Stimulated activated CD4-positive, alpha-beta T cell treated with anti-CD3 and anti-CD28 coated beads, Interleukin-15, amount 100 ng/mL, for 48 hours (primary cell): ENCODE measurements at regions not wholly inside any gene's neighbourhood (a gene's known extent, or its start where the extent isn't known, plus 50 kb on each side); places are given as distances from the start of the nearest gene placed in this dataset.
"Not testable (repeated sequence)": the region's sequence is repeated elsewhere in the genome, so short reads cannot be mapped to it uniquely, and the experiment has no call there.

Experiments used
- DNase-seq, 2 donors: peaks; one replicate each; pipeline ENCODE4 v3.0.0-alpha.2; 2020; ENCODE audit warnings: low read depth in 2 of 2

DNA sequence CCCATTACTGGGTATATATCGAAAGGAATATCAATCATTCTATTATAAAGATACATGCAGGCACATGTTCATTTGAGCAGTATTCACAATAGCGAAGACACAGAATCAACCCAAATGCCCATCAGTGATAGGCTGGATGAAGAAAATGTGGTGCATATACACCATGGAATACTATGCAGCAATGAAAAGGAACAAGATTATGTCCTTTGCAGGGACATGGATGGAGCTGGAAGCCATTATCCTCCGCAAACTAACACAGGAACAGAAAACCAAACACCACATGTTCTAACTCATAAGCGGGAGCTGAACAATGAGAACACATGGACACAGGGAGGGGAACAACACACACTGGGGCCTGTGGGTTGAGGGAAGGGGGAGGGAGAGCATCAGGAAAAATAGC, 434.3 kb downstream of the BUD13 start:
- not testable (repeated sequence) for DNase-seq

DNA sequence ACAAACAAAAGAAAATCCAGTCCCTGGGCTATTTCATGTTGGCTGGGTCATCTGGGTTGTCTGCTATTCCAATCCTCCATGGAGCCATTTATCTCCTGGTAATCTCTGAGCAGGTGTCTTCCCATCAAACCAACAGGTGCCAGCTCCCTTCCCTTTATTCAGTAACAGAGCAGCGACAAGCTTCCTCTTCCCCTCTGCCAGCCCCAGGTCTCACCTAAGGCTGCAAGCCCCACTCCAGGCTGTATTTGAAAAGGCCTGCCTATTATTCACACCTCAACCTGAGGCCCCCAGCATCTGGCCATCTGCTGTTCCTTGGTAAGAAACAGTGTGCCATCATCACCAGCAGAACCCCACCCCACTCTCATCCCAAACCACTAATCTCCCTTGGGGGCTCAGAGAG, 436.2 kb downstream of the BUD13 start:
- no peak for DNase-seq

DNA sequence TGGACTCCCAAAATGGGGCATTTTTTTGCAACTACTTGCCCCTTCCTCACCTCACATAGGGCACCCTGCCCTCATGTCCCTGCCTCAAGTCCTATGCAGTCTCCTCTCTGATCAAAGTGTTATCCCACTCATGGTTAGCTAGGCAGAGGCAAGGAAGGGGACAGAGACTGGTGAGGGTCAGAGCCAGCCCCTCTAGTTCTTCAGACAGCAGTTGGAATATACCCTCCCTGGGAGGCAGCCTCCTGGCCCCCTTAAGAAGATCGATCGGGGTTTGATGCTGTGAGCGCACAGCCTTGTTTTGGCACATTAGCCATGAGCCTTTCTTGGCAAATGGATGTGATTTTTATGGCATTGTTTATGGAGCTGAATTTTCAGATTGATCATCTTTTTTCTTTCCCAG, 436.9 kb downstream of the BUD13 start:
- no peak for DNase-seq

DNA sequence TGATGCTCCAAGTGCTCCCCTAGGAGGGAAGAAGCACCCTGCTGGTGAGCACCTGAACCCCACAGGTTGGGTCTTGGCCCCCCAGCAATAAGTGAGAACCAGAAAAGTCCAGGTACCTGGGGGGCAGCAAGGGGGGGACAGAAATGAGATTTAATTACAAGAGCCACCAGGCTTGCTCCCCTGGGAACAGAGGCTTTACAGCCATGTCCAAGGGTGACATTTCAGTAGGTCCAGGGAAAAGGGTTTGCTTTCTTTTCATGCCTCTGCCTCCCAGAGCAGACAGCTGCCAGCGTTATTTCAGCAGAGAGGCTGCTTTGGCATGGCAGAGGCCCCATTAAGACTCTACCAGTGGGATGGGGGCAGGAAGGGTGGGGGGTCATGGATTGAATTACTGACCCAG, 437.7 kb downstream of the BUD13 start:
- DNase-seq: no peak

DNA sequence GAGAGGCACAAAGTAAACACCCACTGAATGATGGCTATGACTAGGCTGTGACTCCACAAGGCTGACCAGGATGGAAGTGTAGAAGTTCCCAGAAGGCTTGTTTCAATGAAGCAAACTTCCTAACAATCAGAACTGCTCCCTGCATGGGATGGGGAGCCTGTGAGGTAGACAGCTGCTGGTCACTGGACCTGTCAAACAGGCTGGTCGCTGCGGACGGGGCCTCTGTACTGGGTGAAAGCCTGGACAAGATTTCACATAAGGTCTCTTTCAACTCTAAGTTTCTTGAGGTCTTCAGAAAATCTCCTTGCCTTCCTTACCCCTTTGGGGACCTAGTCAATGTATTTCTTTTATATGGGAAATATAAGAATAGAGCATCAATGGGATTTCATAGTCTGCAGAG, 438.2 kb downstream of the BUD13 start:
- DNase-seq: no peak

DNA sequence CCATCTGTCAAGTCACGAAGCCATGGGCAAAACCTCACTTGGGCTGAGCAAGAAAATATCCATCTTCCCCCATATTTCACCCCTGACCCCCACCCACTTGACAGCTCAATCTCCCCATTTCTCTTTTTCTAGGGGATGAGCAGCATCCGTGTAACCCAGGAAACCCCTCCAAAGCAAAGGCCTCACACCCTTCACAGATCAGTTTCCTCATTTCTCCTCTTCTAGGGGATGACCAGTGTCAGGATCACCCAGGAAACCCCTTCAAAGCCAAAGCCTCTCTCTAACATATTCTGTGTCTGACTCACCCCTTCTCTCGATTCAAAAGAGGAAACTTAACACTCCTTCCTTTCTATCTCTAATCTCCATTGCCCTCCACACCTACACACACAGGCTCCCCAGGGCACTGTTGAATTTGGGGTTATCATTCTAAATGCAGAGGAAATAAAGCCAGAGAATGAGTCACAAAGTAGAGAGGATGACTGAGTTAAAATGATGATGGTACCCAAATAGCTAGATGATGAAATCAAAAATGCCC, 439.7 kb downstream of the BUD13 start:
- DNase-seq: no peak

DNA sequence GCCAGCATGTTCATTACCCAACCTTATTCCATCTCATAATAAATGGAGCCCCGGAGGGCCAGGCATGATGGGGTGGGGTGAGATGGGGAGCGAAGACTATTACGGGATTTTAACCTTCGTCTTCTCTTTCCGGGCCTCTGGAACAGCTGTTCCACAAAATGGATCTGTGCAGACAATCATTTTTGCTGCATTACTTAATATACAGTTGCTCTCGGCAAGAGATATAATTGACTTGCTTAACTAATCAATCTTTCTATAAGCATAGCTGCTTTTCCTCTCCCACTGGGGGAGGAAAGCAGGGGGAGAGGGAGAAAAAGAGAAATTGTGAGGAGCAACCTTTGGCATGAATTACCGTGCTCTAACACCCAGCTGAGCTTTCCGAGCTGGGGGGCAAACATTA, 440.4 kb downstream of the BUD13 start:
- no peak for DNase-seq

DNA sequence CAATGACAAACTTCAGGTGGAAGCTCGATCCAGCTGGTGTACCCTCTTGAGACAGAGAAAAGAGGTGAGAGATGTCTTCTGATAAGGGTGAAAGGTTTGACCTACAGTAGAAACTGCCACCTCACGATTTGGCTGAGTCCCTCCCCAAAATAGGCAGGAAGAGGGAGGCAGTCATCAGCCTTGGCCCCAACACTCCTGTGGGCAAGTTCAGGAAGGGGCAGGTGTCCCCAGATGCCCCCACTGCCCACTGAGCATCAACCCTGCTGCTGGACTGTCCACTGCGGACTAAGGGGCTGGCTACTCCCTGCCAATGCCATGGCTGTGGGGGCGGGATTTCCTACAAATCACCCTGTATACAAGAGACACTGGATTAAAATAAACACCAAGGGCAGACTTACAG, 441.4 kb downstream of the BUD13 start:
- DNase-seq: no peak

DNA sequence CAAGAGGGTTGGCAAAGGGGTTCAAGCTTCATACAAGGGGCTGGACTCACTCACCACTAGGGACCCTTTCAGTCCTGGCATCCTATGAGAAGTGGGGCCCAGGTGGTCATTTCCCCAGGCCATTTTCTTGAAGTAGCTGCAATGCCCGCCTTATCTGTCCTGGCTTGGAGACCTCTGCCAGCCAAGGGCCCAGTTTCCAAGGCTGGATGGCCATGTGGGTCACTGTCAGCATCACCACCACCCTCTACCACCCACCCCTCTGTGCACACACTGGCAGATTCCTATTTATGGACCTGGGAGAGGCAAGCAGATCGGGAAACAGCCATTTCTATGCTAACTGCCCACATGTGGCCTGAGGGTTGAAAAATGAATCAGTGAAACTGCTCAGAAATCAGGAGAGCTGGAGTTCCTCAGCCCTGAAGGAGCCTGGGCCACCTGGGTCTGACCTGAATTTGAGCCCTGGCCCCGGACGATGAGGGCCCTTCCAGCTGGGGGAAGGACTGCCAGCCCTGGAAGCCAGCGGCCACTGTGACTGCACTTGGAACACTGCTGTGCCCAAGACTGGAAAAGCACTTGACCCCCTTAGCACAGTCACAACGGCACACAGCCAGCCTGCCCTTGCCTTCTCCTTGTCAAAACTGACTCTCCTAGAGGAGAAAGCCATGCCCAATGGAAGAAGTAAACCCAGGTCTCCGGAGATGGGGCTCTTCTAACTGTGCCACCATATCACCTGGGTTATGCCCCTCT, 442.2 kb downstream of the BUD13 start:
- DNase-seq: no peak

DNA sequence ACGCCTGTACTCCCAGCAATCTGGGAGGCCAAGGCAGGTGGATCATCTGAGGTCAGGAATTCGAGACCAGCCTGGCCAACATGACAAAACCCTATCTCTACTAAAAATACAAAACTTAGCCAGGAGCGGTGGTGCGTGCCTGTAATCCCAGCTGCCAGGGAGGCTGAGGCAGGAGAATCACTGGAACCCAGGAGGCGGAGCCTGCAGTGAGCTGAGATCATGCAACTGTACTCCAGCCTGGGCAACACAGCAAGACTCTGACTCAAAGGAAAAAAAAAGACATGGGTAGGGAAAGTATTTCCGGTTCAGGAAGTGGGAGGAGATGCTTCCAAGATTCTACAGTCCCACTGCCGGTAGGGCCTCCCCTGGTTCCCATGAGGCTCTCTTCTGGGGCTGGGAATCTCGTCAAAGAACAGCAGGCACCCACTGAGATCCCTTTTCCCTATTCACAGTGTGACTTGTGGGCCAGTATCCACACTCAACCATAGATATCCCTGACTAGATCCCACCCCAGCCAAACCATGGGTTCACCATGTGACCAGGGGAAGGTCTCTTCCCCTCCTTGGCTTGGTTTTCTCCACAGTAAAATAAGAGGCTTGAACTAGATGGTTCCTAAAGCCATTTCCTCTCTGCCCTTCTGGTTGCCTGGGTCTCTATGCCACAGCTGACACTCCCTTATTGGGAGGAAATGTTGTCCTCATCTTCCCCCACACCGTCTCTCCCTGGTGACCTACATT, 443.3 kb downstream of the BUD13 start:
- DNase-seq: no peak

DNA sequence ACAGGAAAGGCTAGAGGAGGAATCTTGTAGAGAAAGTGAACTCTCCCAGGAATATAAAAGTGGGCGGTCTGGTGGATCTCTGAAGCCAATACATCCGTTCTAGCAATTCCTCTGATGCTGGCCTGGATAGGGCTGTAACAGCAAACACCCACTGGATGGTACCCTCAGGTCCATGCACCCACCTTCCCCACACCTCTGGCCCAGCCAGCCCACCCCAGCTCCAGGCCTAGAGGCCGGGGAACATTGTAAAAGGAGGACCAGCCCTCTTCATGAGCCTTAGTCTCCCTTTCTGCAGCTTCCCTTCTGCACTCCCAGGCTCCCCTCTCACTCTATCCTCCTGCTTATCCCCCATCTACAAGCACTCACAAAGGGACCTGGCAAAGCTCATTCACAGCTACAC, 443.9 kb downstream of the BUD13 start:
- no peak for DNase-seq

DNA sequence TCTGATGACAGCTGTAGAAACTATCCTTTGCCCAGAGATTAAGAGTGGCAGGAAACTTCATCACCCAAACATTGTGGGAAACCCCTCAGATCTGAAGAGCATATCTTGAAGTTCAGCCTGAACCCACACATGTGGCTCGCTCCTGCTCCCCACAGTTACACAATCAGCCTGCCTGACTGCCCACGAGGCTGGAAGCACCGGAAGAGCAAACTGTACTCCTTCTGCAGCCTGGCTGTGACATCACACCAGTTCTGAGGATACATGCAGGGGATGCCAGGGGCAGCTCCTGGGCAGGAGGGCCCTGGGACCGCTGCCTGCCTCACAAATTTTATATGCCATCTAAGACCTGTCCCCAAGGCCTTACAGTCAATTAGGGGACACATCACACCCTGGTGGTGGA, 444.4 kb downstream of the BUD13 start:
- no peak for DNase-seq

DNA sequence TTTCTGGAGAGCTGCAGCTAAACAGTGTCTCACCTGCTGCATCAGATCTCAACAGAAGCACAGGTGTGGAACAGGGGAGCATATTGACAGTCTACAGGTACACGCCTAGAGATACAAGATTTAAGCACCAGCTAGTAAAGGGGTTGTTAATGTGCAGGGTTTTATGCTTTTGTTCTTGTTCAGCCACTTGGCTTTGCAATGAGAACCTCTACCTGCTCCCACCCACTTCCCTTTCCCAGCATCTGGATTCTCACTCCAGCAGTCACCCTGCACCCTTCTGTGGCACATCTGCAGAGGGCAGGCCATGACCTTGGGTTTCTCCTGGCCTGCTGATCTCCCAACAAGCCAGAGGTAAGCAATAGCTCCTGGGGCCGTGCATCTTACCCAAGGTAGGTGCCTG, 446.6 kb downstream of the BUD13 start:
- no peak for DNase-seq

DNA sequence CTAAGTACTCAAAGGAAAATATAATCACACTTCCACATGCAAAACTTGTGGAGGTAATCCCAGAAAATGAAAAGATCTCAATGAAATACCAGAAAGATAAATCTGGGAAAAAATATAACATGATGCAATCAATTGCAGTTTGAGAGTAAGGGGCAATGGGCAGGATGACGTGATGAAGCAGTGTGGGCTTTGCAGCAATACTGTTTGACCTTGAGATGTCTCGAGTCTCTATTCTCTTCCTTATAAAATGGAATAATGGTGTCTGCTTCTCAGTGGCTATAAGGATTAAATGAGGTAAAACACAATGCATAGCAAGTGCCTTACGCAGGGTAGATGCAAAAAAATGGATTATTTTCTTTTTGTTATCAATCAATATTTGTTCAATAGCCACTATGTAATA, 447.5 kb downstream of the BUD13 start:
- DNase-seq: no peak

DNA sequence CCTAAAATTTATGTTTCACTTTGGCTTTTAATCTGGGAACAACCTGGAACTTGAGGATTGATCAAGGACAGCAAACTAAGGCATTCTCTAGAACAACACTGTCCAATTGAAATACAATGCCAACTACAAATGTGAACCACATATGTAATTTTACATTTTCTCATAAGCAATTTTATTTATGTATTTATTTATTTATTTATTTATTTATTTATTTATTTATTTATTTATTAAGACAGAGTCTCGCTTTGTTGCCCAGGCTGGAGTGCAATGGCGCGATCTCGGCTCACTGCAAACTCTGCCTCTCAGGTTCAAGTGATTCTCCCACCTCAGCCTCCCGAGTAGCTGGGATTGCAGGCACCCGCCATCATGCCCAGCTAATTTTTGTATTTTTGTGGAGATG, 448.7 kb downstream of the BUD13 start:
- not testable (repeated sequence) for DNase-seq

DNA sequence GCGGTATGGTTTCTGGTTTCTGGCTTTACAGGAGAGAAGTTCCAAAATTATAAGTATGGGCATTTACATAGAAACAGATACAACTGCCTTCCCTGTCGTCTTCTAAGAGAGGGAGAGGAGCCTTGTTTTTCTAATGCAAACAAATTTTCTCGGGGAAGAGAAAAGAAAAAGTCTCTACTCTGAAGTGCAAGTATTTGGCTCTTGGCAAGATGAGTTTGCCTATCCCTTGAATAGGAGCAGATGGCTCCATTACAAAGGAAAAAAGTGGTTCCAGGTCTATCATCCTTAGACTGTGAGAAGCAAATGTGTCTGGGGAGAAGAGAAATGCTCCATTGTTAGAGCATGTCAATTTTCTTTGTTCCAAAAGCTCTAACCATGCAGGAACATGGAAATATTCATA, 455.6 kb downstream of the BUD13 start:
- no peak for DNase-seq

DNA sequence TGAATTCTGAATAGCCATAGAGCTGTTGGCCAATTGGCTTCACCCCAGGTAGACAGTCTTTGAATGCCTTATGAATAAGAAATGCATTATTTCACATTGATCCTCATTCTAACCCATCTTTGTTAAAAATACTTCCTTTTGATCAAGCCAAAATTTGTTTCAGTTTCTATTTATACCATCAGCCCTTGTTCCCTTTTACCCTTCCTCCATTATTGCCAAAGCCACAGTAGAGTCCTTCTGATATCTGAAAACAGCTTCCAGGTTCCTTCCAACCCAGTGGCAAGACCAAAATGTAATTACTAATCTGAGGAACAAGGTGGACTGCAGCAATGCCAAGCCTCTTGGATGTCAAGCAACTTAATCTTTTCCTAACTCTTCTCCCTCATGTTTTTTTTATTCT, 458.8 kb downstream of the BUD13 start:
- no peak for DNase-seq

DNA sequence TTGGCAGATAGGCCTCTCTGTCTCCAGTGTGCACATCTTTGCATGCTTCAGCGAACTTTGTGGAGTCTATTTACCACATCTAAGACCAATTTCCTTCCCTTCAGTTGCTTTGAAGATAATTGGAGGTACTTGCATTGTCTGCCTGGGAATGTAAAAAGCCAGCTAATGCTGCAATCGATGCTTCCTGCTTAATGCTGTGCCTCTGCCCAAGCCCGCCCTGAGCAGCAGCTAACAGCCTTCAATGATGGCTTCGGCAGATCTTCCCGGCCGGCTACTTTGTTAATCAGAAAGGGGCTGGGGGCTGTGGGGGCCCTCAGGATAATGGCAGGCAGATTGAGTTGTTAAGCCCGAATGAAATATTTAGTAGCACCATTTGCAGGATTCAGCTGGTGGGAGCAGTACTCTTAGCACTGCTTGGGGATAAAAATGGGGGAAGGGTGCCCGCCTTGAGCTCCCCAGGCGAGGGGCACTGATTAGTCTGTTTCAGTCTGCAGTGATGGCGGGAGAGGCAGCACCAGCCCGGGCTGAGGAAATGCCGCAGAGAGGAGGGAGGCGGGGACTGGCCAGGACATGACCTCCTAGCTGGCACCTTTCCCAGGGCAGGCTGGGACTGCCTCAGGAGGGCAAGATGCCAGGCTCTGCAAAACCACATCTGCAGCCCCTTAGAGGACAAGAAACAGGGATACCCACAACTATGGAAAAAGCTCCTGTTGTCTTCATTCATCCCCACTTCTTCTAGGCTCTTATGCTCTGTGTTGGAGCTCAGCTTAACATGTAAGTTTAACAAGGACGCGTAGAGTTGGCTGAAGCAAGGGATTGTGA, 460.0 kb downstream of the BUD13 start:
- no peak for DNase-seq

DNA sequence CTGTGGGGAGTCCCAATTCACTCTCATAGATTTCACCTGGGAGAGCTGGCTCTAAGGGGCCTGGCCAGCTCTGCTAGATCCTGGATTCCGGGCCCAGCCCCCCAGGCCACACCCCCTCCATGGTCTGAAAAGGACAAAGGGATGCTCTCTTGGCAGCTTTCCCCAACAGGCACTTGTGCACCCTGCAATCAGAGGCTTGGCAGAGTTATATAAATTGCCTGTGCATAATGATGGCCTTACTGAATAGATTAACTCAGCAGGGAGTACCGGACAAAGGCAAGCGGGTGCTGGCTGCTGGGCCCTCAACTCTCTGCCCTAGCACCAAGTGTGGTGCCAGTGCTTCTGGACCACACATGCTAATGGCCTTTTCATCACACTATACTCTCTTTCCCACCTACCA, 461.6 kb downstream of the BUD13 start:
- no peak for DNase-seq

DNA sequence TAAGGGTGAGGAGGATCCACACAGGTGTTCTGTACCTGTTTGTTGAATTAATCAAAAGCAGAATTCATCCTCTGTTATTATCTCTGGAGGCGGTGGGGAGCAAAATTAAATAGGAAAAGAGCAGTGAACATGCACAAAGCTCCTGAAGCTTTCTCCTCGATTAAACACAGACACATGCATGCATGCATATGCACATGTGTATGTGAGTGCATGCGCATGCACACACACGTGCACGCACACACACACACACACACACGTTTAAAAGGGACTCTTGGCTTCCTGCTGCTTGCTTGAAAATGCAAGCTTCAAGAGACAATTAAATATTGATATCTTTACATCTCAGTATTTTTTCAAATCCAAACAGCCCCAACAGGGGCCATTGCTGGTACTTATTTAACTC, 462.1 kb downstream of the BUD13 start:
- DNase-seq: no peak

DNA sequence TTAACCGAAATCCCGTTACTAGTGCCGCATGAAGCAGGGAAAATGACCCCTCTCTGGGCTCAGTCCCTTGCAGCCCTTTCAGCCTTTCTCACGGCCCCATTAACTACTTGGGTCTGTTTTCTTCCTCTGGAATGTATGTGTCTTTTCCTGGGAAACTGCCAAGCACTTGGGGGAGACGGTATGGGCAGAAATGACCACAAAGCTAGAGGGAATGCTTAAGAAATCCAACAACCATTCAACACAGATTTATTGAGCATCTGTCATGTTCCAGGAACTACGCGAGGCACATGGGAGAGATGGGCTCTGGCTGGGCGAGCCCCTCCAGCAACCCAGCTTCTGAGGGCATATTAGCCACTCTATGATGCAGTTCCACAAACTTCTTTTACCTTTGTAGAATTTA, 462.6 kb downstream of the BUD13 start:
- DNase-seq: no peak

DNA sequence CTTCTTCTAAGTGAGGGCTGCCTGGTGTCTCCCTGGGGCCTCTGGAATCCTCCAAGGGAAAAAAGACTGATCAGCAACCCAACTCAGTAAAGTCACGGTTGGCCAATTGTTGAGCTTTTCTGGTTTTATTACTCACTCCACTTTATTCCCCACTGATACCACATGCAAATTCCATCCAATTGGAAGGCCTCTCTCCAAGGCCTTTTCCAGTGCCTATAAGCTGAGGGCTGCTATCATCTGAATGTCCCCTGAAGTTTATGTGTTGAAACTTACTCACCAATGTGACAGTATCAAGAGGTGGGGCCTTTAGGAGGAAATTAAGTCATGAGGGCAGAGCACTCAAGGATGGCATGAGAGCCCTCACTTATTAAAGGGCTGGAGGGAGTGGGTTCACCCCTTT, 463.3 kb downstream of the BUD13 start:
- DNase-seq: no peak

DNA sequence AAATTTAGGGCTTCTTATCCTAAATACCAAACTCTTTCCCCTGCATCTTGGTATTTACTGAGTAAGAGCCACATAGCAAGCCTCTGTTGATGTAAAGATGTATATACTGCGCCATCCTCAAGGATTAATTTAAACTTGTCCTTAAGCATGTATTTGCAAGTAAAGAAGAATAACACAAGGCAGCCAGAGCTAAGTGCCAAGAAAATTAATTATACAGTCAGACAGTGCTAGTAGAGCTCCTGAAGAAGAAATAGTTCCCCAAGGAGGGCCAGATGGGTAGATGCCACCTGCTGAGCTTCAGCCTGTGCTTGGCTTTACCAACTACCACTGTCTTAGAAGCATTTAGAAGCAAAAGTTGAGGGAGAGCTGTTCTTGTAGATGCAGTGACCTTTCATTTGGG, 470.0 kb downstream of the BUD13 start:
- DNase-seq: no peak
